ENCODE measurements at regions not wholly inside any gene's neighbourhood (a gene's known extent, or its start where the extent isn't known, plus 50 kb on each side); places are given as distances from the start of the nearest gene placed in this dataset.

DNA sequence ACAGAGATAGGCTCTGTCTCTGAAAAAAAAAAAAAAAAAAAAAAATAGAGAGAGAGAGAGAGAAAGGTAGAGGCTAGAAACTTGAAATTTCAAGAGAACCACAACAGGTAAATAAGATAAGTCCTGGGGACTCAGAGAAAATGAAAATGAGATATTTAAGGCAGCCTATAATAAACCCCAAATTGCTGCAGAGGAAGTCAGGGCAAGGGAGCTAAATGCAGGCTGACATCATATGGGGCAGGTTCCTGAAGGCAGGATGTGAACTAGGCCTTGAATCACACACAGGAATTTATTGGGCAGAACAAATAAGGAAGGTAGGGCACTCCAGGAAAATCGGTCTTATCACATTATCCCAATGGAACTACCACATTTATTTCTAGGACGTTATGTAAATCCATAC is 54.9 kb upstream of the NUDT4 start:
- Histone ChIP-seq H3K36me3 (ENCODE audit: low read length) (no peaks in the 10 kb centered on the region), H3K27me3 (ENCODE audit: low read length) (no peaks in the 10 kb centered on the region), H3F3A (ENCODE audit: insufficient read depth) (no peaks in the 10 kb centered on the region), H3K9me3 (ENCODE audit: insufficient read depth, low read length) (no peaks in the 10 kb centered on the region), H3K79me2 (ENCODE audit: insufficient read depth, low read length) (no peaks in the 10 kb centered on the region), H3K9me2 (replicated peaks; ENCODE audit: insufficient read depth, low read length) (no peaks in the 10 kb centered on the region), H3K9ac (ENCODE audit: low read length) (no peak overlapping the region), H3K4me3 (ENCODE audit: insufficient read depth, low read length, poor library complexity, severe bottlenecking) (no peak overlapping the region), H3K4me2 (ENCODE audit: low read depth, low read length, poor library complexity, severe bottlenecking) (no peak overlapping the region), H3K27ac (ENCODE audit: low read depth, low read length) (no peak overlapping the region), H2AFZ (ENCODE audit: low read depth, low read length, severe bottlenecking) (no peak overlapping the region), H4K20me1 (ENCODE audit: low read depth, low read length) (no peaks in the 10 kb centered on the region)
- TF ChIP-seq EZH2phosphoT487 (conservative IDR thresholded peaks at IDR 0.05; ENCODE audit: low read length), result no peak
- TF ChIP-seq, protein P1, sequence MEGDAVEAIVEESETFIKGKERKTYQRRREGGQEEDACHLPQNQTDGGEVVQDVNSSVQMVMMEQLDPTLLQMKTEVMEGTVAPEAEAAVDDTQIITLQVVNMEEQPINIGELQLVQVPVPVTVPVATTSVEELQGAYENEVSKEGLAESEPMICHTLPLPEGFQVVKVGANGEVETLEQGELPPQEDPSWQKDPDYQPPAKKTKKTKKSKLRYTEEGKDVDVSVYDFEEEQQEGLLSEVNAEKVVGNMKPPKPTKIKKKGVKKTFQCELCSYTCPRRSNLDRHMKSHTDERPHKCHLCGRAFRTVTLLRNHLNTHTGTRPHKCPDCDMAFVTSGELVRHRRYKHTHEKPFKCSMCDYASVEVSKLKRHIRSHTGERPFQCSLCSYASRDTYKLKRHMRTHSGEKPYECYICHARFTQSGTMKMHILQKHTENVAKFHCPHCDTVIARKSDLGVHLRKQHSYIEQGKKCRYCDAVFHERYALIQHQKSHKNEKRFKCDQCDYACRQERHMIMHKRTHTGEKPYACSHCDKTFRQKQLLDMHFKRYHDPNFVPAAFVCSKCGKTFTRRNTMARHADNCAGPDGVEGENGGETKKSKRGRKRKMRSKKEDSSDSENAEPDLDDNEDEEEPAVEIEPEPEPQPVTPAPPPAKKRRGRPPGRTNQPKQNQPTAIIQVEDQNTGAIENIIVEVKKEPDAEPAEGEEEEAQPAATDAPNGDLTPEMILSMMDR (IDR thresholded peaks at IDR 0.05; ENCODE audit: insufficient read depth, low read length, poor library complexity, severe bottlenecking), result no peak

DNA sequence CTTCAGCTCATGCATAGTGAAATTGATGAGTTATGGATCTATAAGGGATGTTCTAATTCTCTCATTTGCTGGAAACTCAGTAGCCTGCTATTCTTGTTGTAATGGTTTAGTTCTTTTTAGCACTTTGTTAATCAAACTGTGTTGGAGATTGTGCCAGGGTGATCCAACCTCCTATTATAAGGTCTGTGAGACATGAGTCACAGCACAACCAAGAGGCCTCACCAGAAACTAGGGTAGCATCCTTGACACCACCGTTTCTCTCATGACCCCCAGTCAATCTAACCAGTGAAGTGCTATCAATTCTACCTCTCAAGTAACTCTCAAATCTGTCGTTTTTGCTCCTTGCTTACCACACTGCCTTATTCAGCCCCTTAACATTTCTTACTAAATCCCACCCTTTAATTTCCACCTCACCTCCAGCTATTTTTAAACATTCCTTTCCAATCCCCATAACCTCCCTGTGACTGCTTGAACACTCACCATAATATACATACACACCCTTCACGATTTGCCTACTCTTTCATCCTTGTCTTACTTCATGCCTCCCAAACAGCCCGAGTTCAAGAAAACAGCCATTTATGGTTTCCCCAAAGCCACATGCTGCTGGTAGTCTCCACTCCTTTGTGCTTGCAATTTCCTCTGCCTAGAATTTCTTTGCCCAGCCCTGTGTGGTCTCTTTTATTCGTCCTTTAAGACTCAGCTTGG is 53.9 kb upstream of the NUDT4 start:
- Histone ChIP-seq H3K9ac (ENCODE audit: low read length) (no peak overlapping the region), H3K36me3 (ENCODE audit: low read length) (no peaks in the 10 kb centered on the region), H4K20me1 (ENCODE audit: low read depth, low read length) (no peaks in the 10 kb centered on the region), H2AFZ (ENCODE audit: low read depth, low read length, severe bottlenecking) (no peak overlapping the region), H3K4me2 (ENCODE audit: low read depth, low read length, poor library complexity, severe bottlenecking) (no peak overlapping the region), H3K27me3 (ENCODE audit: low read length) (no peaks in the 10 kb centered on the region), H3K27ac (ENCODE audit: low read depth, low read length) (no peak overlapping the region), H3K79me2 (ENCODE audit: insufficient read depth, low read length) (no peaks in the 10 kb centered on the region), H3F3A (ENCODE audit: insufficient read depth) (no peaks in the 10 kb centered on the region), H3K9me3 (ENCODE audit: insufficient read depth, low read length) (no peaks in the 10 kb centered on the region), H3K9me2 (replicated peaks; ENCODE audit: insufficient read depth, low read length) (no peaks in the 10 kb centered on the region), H3K4me3 (ENCODE audit: insufficient read depth, low read length, poor library complexity, severe bottlenecking) (no peak overlapping the region)
- TF ChIP-seq EZH2phosphoT487 (conservative IDR thresholded peaks at IDR 0.05; ENCODE audit: low read length), result no peak
- TF ChIP-seq, protein P1 (IDR thresholded peaks at IDR 0.05; ENCODE audit: insufficient read depth, low read length, poor library complexity, severe bottlenecking), result no peak

DNA sequence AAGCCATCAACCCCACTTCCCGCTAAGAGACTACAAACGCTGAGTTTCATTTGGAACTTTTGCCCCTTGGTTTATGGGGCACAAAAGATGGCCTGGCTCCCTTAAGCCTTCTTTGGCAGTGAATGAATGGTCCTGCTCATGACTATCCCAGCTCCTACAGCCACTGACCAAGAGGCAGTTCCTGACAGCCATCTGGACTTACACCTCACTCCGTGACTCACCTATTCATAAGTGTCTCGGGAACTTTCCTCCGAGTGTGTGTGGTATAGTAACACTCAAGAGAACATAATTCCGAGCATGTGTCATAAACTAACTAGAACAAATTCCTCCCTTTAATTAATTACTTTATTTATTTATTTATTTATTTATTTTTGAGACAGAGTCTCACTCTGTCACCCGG is 51.9 kb upstream of the NUDT4 start:
- Histone ChIP-seq H2AFZ (ENCODE audit: low read depth, low read length, severe bottlenecking) (no peak overlapping the region), H3K4me2 (ENCODE audit: low read depth, low read length, poor library complexity, severe bottlenecking) (no peak overlapping the region), H3K9ac (ENCODE audit: low read length) (no peak overlapping the region), H4K20me1 (ENCODE audit: low read depth, low read length) (no peaks in the 10 kb centered on the region), H3K36me3 (ENCODE audit: low read length) (no peaks in the 10 kb centered on the region), H3K27ac (ENCODE audit: low read depth, low read length) (no peak overlapping the region), H3F3A (ENCODE audit: insufficient read depth) (no peaks in the 10 kb centered on the region), H3K79me2 (ENCODE audit: insufficient read depth, low read length) (no peaks in the 10 kb centered on the region), H3K9me2 (replicated peaks; ENCODE audit: insufficient read depth, low read length) (no peaks in the 10 kb centered on the region), H3K9me3 (ENCODE audit: insufficient read depth, low read length) (no peaks in the 10 kb centered on the region), H3K4me3 (ENCODE audit: insufficient read depth, low read length, poor library complexity, severe bottlenecking) (no peak overlapping the region), H3K27me3 (ENCODE audit: low read length) (no peaks in the 10 kb centered on the region)
- TF ChIP-seq, protein P1 (IDR thresholded peaks at IDR 0.05; ENCODE audit: insufficient read depth, low read length, poor library complexity, severe bottlenecking), result no peak
- TF ChIP-seq EZH2phosphoT487 (conservative IDR thresholded peaks at IDR 0.05; ENCODE audit: low read length), result no peak

Measured in SU-DHL-6 (cell line).